ENCODE measurements at regions not wholly inside any gene's neighbourhood (a gene's known extent, or its start where the extent isn't known, plus 50 kb on each side); places are given as distances from the start of the nearest gene placed in this dataset.

DNA sequence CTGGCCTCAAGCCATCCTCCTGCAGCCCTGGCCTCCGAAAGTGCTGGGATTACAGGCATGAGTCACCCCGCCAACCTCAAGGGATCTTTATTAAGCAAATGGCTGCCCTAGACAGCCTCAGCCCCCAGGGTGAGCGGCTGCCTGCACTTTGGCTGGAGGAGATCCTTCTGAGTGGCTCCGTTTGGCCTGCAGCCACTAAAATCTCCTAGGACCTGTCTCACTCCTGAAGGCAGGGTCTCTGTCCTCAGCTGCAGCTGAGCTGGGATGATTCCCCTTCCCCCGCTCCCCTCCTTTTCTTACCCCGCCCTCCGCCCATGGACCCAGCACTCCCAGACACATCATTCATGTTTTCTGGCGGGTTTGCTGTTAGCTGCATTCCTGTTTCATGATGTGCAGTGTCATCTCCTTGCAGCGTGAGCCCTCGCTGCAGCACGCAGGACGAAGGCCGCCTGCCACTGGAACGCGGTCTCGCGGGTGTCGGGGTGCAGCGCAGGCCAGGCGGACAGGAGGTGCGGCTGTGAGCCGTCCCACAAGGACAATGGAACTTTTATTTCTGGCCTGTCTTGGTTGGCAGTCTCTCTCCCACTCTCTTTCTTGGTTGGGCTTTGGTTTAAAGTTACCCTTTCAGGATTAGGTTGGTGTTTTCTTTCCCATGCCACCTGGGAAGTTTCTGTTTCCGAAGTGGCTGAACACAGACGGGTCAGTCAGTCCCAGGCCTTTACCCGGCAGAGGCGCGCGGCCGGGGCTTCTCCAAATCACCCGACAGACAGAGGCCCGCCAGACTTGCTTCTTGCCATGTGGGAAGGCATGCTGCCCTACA lies 137.1 kb downstream of the FOXD1 start:
- no peak for DNase-seq (ENCODE audit: low spot score)

DNA sequence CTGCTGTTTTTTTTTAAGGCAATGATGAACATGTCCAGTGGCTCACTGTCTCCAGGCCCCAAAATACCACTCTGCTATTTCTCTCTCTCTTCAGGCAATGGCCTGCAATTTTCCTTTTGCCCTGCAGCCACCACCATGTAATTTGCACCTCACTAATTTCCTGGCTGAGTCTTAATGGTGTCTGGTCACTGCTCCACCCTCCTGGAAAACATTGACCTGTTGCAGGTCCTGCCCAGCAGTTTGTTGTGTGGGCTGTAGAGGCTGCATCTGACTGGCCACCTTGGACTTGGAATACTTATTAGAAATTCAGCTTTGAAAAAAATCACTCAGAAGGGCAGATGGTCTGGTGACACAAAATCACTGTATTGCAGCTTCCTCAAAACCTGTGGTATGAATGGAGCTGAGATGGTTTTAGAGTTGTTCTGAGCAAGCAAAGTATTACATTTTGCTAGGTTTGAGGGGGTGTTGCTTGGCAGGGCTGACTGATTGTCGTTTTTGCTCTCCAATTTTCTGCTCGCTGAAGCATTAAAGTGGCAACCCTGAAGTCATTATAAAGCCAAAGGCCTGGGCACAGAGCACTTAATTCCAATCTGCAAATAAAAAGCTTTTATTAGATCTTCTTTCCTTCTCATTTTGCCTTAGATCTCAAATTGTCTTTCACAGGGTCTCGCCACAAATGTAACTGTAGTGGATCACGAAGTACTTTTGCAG lies 134.8 kb downstream of the TMEM174 start:
- no peak for DNase-seq (ENCODE audit: low spot score)

DNA sequence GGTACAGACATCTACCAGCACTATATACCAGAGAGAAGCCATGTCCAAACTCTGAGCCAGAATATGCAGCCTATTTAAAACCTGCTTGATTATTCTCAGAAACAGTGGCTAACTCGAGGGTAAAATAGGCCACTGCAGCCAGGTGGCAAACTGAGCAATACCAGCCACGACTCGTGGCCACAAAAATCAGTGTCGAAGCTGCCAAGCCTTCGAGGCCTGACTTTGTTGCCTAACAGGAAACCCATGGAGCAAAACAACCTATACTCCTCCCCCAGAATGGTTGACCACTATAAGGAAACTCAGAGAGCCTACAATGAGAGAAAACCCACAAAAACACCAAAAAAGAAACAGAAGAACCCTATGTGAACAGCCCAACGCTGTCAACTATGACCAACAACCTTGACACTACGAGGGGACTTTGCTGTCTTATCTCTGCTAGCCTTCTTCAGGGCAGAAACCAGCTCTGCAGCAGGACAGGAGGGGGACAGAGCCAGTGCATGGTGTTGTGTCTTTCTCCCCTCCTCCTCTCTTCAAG lies 133.8 kb downstream of the TMEM174 start:
- no peak for DNase-seq (ENCODE audit: low spot score)

DNA sequence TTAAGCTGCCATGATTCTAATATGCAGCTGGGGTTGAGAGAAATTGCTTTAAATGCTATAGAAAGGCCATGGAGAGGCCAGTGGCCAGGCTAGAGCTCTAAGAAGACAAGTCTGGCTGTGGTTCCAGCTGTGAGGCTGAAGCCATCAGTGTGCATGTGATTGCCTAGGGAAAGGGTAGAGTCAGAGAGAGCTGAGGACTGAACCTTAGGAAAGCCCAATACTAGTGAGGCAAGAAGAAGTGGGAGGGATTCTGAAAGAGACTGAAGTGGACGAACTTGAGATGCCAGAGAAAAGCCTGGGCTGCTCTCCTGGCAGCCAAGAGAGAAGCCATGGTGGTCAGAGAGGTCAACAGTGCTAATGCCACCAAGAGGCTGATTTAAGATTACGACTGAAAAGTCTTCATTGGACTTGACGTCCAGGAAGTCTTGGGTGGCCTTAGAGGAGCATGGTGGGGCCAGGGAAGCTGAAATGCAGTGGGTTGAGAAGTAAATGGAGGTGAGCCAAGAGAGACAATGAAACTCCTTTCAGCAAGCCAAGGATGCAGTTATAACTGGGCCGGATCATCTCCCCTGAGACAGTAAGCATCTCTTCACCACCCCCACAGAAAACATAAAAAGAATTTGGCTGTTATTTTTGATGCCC lies 133.2 kb downstream of the TMEM174 start:
- DNase-seq (ENCODE audit: low spot score), result no peak

DNA sequence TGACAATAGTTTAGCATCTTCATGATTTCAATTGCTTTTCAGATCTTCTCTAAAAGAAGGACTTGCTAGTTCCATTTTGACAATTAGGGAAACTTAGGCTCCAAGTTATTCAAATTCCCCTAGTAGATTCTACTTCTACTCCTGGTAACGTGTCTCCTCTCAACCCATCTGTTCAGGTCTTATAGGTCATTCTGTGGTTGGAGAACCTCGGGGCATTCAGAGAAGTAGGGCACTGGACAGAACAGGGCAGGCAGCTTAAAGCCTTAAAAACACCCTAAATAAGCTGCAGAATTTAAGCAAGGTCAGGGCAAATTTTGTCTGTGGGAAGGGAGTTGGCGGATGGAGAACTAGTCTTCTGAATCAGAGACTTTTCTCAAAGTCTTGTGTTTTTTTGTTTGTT lies 132.4 kb downstream of the TMEM174 start:
- no peak for DNase-seq (ENCODE audit: low spot score)

DNA sequence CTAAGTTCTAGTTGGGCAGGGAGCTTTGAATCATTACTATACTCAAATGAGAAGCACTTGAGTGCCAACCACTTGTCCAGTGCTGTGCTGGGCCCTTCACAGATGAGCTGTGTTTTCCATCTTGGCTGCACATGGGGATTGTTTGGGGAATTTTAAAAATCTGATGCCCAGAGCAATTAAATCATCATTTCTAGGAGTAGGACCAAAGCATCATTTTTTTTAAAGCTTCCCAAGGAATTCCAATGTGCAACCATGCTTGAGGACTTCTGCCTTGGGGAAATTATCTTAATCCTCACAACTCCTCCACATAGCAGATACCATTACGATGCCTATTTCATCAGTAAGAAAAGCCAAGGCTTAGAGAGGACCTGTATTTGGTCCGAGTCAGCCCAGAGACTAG lies 131.4 kb downstream of the TMEM174 start:
- DNase-seq (ENCODE audit: low spot score), result no peak

DNA sequence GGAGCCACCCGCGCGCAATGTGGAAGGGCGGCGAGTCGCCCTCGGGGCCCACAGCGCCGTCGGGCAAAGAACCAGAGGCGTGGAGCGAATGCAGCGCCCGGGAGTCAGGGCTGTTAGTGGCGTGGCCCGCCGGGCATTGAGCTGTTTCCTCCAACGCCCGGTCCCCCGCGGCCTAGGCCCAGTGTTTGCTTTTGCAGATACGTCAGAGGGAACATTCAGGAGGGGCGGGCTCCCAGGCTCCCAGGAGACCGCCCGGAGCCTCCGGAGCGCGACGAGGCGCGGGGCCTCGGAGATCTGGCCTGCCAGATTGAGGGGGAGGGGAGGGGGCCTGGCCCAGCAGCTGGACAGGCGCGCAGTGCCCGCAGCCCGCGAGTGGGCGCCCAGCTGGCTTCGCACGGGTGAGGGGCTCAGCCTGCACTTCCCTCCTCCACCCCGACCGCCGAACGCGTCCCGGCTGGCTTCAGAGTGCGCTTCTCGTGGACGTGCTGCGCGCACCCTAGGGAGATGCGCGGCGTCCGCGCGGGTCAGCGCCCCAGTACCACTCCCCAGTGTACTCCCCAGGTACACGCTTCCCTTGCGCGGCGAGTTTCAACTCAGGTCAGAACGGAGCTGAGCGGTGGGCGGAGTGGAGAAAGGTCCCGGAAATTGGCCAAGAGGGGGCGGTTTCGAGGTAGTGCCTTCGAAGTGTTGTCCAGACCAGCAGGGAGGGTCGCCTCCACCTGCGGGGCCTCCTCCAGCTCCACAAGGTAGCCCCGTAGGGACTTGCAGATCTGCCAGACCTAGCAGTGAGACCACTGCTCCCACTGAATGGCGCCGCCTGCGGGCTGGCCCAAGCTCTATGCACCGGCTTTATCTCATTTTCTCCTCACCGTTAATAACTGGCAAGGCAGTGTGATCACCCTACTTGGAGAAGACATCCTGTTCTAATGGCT lies 130.4 kb downstream of the TMEM174 start:
- DNase-seq (ENCODE audit: low spot score), result no peak

DNA sequence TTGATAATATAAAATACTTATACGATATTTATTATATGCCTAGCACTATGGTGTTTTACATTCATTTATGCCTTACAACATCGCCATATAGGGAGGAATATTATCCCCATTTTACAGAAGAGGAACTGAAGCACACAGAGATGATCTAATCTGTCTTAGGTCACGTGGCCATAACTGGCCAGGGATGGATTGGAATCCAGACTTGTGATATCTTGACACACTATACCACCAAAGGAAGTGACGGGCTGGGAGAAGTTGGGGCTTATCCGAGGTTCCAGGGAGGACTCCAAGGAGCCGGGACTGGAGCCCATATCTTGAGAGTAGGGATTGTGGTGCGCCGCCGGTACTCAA lies 129.8 kb downstream of the TMEM174 start:
- DNase-seq (ENCODE audit: low spot score), result no peak

DNA sequence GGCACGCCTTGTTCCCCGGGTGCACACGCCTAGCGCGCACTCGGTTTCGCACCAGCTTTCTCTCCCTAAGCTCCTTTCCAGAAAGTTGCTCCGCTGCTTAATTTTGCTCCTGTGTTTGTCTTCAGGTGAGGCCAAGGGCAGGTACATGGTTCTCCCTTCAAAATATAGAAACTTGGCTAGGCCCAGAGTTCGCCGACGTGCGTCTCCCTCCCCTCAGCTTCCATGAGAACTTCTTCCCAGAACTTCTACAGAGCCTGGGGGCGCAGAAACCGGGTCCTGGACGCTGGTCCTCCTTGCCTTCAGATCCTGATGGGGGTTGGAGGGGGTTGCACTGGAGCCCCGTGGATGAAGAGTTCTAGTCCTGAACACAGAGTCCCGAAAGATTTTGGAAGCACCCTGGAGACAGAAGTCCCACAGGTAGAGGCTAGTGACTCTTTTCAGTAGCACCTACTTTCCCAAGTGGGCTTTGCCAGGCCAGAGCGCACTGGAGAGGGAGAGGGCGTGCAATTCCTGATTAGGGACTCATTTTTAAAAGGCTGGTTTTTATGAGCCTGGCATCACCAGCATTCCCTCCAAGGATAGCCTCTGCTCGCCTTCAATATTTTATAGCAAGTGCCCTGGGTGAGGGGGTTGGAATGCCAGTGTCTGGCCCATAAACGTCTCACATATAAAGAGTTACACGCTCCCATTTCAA lies 128.4 kb downstream of the TMEM174 start:
- no peak for DNase-seq (ENCODE audit: low spot score)

DNA sequence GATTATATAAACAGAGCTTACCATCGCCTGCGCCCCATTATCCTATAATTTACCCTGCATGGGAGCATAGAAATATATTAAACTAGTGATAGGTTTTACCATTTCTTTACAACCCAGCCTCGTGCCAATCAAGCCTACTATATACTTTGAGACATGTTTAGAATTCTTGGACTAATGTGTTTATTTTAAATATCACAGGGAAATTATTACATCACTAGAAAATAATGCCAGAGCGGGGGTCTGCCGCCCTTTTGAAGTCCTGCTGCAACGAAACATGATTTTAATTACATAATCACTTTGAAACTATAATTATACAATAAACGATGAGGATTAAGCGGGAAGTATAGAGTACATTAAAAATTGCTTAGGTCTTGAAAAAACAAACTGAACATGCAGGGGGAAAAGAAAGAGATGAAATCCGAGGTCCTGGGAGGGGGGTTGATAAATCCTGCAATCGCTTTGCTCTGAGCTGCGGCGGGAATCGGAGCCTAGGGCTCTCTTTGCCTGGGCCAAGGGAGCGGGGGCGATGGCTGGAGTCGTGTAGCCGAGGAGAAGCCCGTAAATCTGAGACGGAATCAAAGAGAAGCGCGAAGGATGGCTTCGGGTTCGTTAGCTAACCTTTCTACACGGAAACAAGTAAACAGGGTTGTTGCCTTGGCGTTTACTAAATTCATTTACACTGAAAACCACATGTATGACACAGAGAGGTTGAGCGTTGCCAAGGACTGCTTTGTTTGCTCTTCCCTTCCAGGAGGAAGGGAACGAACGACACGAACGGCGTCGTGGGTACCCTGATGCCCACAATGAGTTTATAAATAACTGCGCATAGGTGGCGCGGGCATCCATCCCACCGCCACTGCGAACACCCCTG lies 127.6 kb downstream of the TMEM174 start:
- no peak for DNase-seq (ENCODE audit: low spot score)

DNA sequence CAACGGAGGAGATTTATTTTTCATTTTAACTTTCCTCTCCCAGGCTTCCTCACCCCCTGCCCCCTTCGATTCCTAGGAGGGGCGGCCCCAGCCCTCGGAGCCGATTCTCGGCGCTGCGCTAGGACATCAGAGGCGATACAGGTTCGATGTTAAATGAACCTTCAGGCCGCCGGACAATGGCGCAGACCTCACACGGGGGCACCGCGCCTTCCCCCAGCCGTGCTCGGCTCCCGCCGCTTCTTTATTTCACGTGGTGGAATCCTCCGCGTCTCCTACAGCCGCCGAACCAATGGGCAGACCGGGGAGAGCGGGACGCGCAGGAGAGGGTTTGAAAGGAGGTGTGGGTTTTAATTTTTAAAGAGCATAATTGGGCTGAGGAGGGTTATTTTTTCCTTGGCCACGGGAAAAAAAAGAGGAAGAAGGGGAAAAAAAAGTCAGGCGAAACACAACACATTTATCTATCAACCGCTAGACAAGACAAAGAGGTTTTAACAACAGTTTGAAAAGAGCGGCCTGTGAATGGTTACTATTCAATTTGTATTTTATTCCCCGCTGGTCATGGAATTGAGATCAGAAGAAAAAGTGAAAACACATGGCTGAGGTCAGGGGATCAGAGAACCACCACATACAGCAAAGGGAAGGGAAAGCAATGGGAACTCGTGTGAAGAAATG lies 126.8 kb downstream of the TMEM174 start:
- DNase-seq (ENCODE audit: low spot score), result no peak

DNA sequence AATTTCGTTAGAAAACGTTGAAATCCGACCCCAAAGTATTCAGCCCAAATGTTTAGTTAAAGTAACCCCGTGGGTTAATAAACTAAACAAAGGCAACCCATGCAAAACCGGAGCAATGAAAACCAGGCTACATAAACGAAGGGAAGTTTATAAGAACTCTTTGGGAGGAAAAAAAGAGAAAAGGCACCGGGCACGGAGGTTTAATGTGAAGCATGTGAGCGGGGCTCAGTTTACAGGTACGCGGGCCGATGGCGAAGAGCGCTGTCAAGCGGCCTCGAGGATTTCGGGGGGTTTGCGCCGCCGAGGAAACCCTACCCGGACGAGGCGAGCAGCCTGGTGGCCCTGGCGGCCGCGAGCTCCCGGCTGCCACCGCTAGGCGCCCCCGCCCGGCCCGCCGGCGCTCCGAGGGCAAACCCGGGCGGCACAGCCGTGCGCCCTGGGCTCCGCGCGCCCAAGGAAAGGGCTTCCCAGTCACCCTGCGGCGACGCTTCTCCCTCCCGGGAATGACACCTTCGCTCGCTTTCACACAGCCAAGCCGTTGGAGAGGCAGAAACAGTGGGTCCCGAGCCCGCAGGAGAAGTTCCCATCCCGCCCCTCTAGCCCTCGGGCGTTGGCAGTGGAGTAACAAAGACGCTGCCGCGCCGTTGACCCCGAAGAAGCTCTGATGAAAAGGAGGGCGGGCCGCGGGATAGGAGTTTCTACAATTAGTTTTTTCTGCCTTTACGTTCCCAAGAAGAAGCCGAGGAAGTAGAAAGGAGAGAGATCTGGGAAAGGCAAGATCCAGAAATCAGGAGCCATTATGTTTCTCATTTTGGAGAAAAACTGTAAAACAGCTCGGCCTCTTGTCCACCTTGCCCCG lies 126.0 kb downstream of the TMEM174 start:
- no peak for DNase-seq (ENCODE audit: low spot score)

DNA sequence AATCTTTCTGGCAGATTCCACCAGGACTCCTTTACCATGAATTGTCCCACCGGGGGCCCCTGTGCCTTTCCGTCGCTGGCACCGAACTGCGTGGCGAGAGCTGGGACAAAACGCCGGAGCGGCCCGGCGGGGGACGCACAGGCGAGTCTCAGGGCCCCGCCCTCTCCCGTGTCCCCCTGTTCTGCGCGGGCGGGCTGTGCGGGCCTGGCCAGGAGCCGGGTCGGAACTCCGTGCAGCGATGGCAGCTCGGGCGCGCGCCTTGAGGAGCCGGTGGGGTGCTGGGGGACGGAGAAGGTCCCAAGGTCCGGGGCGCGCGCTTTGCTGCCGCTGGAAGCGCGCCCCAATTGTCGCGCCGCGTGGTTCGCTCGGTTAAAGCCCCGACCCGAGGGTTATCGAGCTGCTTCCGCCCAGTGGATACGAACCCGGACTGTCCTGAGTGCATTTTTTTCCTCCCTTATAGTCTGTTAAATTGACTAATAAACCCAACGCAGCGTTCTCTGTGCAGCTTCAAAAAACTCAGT lies 125.3 kb downstream of the TMEM174 start:
- no peak for DNase-seq (ENCODE audit: low spot score)

DNA sequence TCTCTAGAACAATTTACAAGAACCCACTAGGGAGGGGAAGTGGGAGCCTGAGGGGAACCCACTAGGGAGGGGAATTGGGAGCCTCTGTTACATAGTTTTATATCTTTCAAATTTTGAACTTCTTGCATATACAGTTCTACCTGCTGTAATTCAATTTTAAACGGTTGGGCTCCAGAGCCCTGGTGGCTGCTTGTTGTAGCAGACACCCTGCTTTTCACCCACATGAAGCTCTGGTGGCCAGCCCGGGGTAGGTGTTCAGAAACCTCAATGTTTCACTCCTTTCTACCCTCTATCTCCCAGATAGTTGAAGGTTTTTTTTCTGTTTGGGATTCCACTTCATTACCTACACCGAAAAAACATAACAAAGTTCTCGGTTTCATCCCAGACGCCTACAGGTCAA lies 124.4 kb downstream of the TMEM174 start:
- no peak for DNase-seq (ENCODE audit: low spot score)

DNA sequence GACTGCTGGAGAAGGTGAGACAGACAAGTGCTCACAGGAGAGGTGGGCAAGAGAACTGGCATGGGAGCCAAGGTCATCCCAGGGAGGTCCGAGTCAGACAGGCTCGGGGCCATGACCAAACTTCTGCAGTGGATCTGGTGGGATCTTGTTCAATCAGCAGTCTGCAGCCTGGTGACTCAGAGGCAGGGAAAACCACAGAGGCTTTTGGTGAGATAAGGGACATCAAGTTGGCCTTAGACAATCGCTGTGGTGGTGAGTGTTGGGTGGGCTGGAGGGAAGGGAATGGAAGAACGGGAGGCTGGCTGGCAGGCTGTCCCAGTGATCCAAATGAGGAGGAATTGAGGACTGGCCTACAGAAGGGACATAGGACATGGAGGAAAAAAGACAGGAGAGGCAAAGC lies 123.8 kb downstream of the TMEM174 start:
- DNase-seq (ENCODE audit: low spot score), result no peak

DNA sequence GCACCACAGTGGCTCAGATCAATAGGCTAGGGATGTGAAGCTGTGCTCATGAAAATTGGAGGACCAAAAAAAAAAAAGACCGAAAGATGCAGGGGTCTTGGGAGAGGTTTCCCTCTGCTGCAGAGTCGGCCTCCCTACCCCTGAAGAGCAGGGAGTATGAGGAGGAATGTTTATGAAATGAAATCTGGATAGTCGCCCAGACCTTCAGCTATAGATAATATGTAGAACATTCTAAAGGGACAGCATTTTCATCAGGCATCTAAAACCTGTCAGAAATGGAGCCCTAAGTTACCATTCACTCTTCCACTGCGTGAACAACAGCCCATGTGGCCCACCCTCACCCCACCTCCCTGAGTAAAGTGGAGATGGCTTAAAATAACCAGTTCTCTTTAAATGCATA lies 122.9 kb downstream of the TMEM174 start:
- no peak for DNase-seq (ENCODE audit: low spot score)

DNA sequence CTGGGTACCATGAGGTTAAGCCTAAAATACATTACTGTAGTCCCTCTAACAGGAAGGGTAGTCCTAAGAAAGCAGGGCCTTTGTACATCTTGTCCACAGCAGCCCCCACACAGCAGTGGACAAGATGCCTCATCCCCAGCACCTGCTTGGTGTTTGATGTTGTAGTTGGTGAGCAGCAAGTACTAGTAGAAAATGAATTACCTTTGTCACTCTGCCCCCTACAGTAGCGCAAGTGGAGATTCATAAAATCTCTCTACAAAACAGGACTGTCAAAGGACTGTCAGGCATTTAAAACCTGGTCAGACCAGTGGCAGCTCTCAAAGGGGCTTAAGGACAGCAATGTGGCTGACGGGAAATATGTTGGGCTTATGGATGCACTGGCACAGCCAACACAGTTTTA lies 122.5 kb downstream of the TMEM174 start:
- DNase-seq (ENCODE audit: low spot score), result no peak

DNA sequence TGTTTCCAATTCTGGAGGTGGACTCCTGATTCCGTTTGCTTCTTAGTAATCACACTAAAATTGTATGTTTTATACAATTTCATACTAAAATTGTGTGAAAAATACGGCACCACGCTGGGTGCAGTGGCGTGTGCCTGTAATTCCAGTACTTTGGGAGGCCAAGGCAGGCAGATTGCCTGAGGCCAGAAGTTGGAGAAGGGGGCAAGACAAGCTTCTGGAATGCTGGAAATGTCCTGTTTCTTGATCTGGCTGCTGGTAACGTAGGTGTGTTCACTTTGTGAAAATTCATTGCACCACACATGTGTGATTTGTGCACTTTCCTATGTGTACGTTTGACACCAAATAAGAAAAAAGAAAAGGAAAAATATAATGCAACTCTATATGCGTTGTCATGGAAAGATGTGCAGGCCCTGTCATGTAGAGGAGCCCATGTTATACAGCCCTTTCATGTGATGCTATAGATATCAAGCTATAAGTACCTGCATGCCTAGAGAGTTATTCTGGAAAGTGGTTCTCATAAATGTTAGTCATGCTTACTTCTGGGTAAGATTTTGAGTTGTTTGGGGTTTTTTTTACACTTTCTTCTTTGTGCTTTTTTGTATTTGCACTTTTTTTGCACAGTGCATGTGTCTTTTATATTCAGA lies 119.9 kb downstream of the TMEM174 start:
- no peak for DNase-seq (ENCODE audit: low spot score)
